Endodermal cell (in vitro differentiated cells): ENCODE measurements at regions not wholly inside any gene's neighbourhood (a gene's known extent, or its start where the extent isn't known, plus 50 kb on each side); places are given as distances from the start of the nearest gene placed in this dataset.

ENCODE experiments used
- DNase-seq: peaks from one replicate; pipeline ENCODE4 v3.0.0-alpha.2; 2017
- H3K27ac ChIP-seq: 2 replicates; pipeline ENCODE4 v1.5.1; 2013; ENCODE audit warnings: mild to moderate bottlenecking, low read depth, low read length, moderate library complexity
- H3K27me3 ChIP-seq: 2 replicates; pipeline ENCODE4 v1.6.1; 2013; ENCODE audit warnings: mild to moderate bottlenecking, low read length, moderate library complexity; ENCODE audit not compliant: insufficient read depth, control insufficient read depth, poor library complexity, severe bottlenecking
- H3K36me3 ChIP-seq: 2 replicates; pipeline ENCODE4 v1.7.0; 2013; ENCODE audit warnings: mild to moderate bottlenecking, low read length, moderate library complexity; ENCODE audit not compliant: control insufficient read depth, insufficient read depth
- H3K4me1 ChIP-seq: one replicate; pipeline ENCODE4 v1.7.0; 2013; ENCODE audit warnings: low read length; ENCODE audit not compliant: control insufficient read depth, insufficient read depth
- H3K4me3 ChIP-seq: 2 replicates; pipeline ENCODE4 v1.5.1; 2013; ENCODE audit warnings: mild to moderate bottlenecking, low read length, moderate library complexity
- H3K9ac ChIP-seq: 2 replicates; pipeline ENCODE4 v1.6.1; 2013; ENCODE audit warnings: mild to moderate bottlenecking, low read length, moderate library complexity; ENCODE audit not compliant: poor library complexity, severe bottlenecking; ENCODE audit errors: extremely low read depth
- H3K9me3 ChIP-seq: 2 replicates; pipeline ENCODE4 v1.6.1; 2013; ENCODE audit warnings: mild to moderate bottlenecking, low read length, moderate library complexity; ENCODE audit not compliant: control insufficient read depth
- H3K27ac Mint-ChIP-seq: 2 replicates; pipeline ENCODE4 v1.8.0; 2020; ENCODE audit warnings: mixed read lengths
- H3K27me3 Mint-ChIP-seq: 2 replicates; pipeline ENCODE4 v1.8.0; 2021; ENCODE audit warnings: mild to moderate bottlenecking, mixed read lengths; ENCODE audit not compliant: insufficient read depth
- H3K36me3 Mint-ChIP-seq: 2 replicates; pipeline ENCODE4 v1.8.0; 2020; ENCODE audit warnings: low read depth, mixed read lengths
- H3K4me1 Mint-ChIP-seq: 2 replicates; pipeline ENCODE4 v1.8.0; 2020; ENCODE audit warnings: mixed read lengths
- H3K4me3 Mint-ChIP-seq: 2 replicates; pipeline ENCODE4 v1.8.0; 2020; ENCODE audit warnings: mild to moderate bottlenecking, moderate library complexity, mixed read lengths
- H3K9me3 Mint-ChIP-seq: 2 replicates; pipeline ENCODE4 v1.8.0; 2020; ENCODE audit warnings: mild to moderate bottlenecking, mixed read lengths
- WGBS, 2 experiments: methylation state at CpG; one replicate each; pipeline versions ENCODE4 v1.1.5 to v1.1.7; 2013; ENCODE audit warnings: missing lambda C conversion rate in 2 of 2, mixed read lengths in 1 of 2; ENCODE audit not compliant: insufficient coverage in 1 of 2, insufficient read length in 1 of 2; 5-methylcytosine and 5-hydroxymethylcytosine counted together
- TF ChIP-seq, protein P1 (sequence below): fragments of 200-600 bp; sonication (generic); conservative IDR thresholded peaks from 2 replicates; pipeline ENCODE4 v1.5.0; 2021; ENCODE audit warnings: antibody characterized with exemption, mild to moderate bottlenecking

DNA sequence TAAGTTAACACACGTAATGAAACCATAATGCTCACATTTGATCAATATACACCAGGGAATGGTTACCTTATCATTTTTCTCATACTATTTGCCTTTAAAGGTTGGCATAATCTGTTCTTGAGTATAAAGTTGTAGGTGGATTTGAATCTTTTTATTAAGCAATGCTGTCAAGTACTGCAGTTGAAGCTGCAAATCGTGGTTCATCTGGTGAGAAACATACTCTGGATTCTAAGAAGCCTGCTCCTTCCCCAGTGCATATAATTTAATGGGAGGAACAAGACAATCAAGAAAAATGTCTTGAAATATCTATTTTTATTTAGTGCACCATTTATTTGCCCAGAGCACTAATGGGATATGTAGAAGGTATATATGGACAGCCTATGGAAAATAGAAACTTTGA lies 68.7 kb upstream of the DLX6 start:
- no peaks in the 10 kb centered on the region for H3K27me3 Mint-ChIP-seq
- TF ChIP-seq, protein P1, sequence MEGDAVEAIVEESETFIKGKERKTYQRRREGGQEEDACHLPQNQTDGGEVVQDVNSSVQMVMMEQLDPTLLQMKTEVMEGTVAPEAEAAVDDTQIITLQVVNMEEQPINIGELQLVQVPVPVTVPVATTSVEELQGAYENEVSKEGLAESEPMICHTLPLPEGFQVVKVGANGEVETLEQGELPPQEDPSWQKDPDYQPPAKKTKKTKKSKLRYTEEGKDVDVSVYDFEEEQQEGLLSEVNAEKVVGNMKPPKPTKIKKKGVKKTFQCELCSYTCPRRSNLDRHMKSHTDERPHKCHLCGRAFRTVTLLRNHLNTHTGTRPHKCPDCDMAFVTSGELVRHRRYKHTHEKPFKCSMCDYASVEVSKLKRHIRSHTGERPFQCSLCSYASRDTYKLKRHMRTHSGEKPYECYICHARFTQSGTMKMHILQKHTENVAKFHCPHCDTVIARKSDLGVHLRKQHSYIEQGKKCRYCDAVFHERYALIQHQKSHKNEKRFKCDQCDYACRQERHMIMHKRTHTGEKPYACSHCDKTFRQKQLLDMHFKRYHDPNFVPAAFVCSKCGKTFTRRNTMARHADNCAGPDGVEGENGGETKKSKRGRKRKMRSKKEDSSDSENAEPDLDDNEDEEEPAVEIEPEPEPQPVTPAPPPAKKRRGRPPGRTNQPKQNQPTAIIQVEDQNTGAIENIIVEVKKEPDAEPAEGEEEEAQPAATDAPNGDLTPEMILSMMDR = no peak

DNA sequence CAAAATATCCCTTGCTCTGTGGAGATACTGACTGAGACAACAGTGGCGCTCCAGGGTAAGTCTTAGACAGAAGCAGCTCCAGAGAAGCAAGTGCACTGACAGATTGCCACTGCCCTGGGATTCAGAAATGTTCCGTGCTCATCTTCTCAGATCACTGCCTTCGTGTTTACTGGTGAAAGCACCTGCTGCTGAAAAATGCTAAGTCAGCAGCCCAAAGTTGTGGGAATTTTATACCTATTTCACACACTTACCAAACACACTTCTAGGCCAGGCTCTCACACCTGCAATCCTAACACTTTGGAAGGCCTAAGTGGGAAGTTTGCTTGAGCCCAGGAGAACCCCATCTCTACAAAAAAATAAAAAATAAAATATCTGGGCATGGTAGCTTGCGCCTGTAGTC lies 63.2 kb upstream of the DLX6 start:
- Histone ChIP-seq H3K27ac (no peak overlapping the region), H3K27me3 (no peaks in the 10 kb centered on the region), H3K9ac (no peak overlapping the region), H3K36me3 (no peaks in the 10 kb centered on the region), H3K9me3 (no peaks in the 10 kb centered on the region), H3K4me3 (no peak overlapping the region), H3K4me1 (no peaks in the 10 kb centered on the region)
- Mint-ChIP-seq H3K4me1 (no peaks in the 10 kb centered on the region), H3K4me3 (no peak overlapping the region), H3K9me3 (no peaks in the 10 kb centered on the region), H3K27me3 (no peaks in the 10 kb centered on the region), H3K36me3 (no peaks in the 10 kb centered on the region), H3K27ac (no peak overlapping the region)
- 81 to 92% methylated on average over 3 to 4 of the region's 4 CpGs for WGBS, 2 experiments
- no peak for DNase-seq
- TF ChIP-seq, protein P1 = no peak

More for the DNA sequence above, 68.7 kb upstream of the DLX6 start:
- H3K36me3 ChIP-seq = no peaks in the 10 kb centered on the region
- H3K4me3 ChIP-seq = no peak overlapping the region
- no peak overlapping the region for H3K27ac Mint-ChIP-seq
- H3K36me3 Mint-ChIP-seq = no peaks in the 10 kb centered on the region
- H3K4me3 Mint-ChIP-seq = no peak overlapping the region
- no peaks in the 10 kb centered on the region for H3K9me3 Mint-ChIP-seq
- no peak overlapping the region for H3K9ac ChIP-seq
- 81% methylated on average over 2 of the region's 2 CpGs; no CpG with 5 or more reads in 1 of the 2 experiments for WGBS, 2 experiments
- no peaks in the 10 kb centered on the region for H3K4me1 ChIP-seq
- no peak for DNase-seq
- H3K4me1 Mint-ChIP-seq = no peaks in the 10 kb centered on the region
- no peak overlapping the region for H3K27ac ChIP-seq
- H3K9me3 ChIP-seq = no peaks in the 10 kb centered on the region
- no peaks in the 10 kb centered on the region for H3K27me3 ChIP-seq

DNA sequence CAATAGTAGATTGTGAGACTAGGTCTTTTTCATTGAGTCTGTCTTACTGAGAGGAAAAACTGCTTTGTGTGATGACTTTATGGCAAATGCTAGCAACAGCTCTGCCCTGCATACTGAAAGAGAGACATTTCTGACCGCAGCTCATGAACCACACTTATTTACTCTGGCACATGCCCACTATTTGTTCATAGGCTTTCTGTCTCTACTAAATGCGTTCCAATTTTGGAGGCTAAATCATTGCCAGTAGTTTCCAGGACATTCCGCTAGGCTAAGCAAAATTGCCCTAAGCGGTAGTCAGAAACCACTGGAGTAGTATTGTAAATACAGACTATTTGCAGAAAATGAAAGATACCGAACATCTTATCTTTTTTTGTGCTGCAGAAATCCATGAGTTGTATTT lies 55.6 kb upstream of the DLX6 start:
- TF ChIP-seq, protein P1 = no peak
- H3K4me3 Mint-ChIP-seq = no peak overlapping the region
- H3K27me3 Mint-ChIP-seq = no peaks in the 10 kb centered on the region
- H3K4me1 Mint-ChIP-seq = no peaks in the 10 kb centered on the region
- H3K36me3 Mint-ChIP-seq = no peaks in the 10 kb centered on the region
- 92% methylated on average over 3 to 5 of the region's 5 CpGs for WGBS, 2 experiments
- H3K9me3 Mint-ChIP-seq = no peaks in the 10 kb centered on the region
- Histone ChIP-seq H3K9me3 (no peaks in the 10 kb centered on the region), H3K27me3 (no peaks in the 10 kb centered on the region), H3K4me1 (no peaks in the 10 kb centered on the region), H3K27ac (no peak overlapping the region), H3K9ac (no peak overlapping the region), H3K36me3 (no peaks in the 10 kb centered on the region), H3K4me3 (no peak overlapping the region)
- no peak overlapping the region for H3K27ac Mint-ChIP-seq
- no peak for DNase-seq
